RWPE1 (cell line): ENCODE measurements at regions not wholly inside any gene's neighbourhood (a gene's known extent, or its start where the extent isn't known, plus 50 kb on each side); places are given as distances from the start of the nearest gene placed in this dataset.
"Not testable (repeated sequence)": the region's sequence is repeated elsewhere in the genome, so short reads cannot be mapped to it uniquely, and the experiment has no call there.

Experiments
- CTCF ChIA-PET: fragments of 350-600 bp; sonication (Branson Sonifier 250); formaldehyde crosslinking; extraction: SDS; loops from one replicate; lab custom pipeline; 2021; lab: Yijun Ruan, JAX
- POLR2A ChIA-PET: fragments of 400-600 bp; formaldehyde crosslinking; extraction: SDS; loops from one replicate; lab custom pipeline; 2020; ENCODE audit warnings: antibody characterized with exemption; ENCODE audit not compliant: low non-redundant PET; lab: Yijun Ruan, JAX
- DNase-seq: peaks from one replicate; pipeline ENCODE4 v3.0.0; 2012; ENCODE audit warnings: low spot score
- H3K27ac ChIP-seq: fragments of 450-650 bp; 2 replicates; pipeline ENCODE4 v1.5.1; 2017
- TF ChIP-seq, protein P1 (sequence below): fragments of 450-650 bp; conservative IDR thresholded peaks from 2 replicates; pipeline ENCODE4 v1.5.1; 2017; ENCODE audit warnings: low read depth, mild to moderate bottlenecking

DNA sequence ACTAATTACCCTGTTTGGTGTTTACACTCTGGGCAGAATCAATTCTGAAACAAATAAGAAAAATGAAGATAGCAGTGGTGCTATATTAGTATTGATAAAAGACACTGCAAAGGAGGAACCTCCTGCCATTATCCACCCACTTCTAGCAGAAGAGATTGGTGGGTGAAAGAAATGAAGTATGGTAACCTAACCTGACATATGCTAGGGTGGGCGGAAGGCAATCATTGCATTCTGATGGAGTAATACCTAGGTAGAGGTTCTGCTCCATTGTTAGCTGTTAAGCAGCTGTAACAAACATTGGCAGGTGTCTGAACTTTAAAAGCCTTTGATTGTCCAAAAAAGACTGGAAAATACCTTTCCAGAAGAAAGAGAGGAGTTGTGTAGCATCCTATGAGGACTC, 95.9 kb downstream of the OTUD1 start:
- CTCF ChIA-PET = interaction anchor here (0.6 kb wide), 2 partner anchors 176 to 323 kb away, joined by 3 to 4 read pairs; no protein-coding TSS in a partner anchor
- TF ChIP-seq, protein P1, sequence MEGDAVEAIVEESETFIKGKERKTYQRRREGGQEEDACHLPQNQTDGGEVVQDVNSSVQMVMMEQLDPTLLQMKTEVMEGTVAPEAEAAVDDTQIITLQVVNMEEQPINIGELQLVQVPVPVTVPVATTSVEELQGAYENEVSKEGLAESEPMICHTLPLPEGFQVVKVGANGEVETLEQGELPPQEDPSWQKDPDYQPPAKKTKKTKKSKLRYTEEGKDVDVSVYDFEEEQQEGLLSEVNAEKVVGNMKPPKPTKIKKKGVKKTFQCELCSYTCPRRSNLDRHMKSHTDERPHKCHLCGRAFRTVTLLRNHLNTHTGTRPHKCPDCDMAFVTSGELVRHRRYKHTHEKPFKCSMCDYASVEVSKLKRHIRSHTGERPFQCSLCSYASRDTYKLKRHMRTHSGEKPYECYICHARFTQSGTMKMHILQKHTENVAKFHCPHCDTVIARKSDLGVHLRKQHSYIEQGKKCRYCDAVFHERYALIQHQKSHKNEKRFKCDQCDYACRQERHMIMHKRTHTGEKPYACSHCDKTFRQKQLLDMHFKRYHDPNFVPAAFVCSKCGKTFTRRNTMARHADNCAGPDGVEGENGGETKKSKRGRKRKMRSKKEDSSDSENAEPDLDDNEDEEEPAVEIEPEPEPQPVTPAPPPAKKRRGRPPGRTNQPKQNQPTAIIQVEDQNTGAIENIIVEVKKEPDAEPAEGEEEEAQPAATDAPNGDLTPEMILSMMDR = no peak
- POLR2A ChIA-PET = no interaction called here
- no peak for DNase-seq
- H3K27ac ChIP-seq = no peak overlapping the region

DNA sequence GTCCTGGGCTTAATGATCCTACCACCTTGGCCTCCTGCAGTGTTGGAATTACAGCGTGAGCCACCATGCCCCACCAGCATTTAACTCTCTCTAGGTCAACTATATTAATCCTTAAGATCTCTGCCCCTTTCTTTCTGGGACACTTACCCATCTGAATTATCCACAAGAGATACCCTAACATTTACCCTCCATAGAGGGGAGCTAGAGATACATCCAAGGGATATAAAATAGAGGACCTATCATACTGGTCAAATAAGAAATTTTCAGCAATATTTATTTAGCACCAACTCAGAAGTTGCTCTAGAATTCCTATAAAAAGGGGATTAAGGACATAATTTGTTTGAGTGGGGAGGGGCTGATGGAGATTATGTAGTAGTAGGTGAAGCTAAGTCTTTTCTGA, 96.5 kb downstream of the OTUD1 start:
- H3K27ac ChIP-seq = no peak overlapping the region
- TF ChIP-seq, protein P1 = no peak
- no peak for DNase-seq
- CTCF ChIA-PET = interaction anchor here (0.6 kb wide), 1 partner anchor 176 kb away, joined by 4 read pairs; no protein-coding TSS in a partner anchor
- POLR2A ChIA-PET = no interaction called here

DNA sequence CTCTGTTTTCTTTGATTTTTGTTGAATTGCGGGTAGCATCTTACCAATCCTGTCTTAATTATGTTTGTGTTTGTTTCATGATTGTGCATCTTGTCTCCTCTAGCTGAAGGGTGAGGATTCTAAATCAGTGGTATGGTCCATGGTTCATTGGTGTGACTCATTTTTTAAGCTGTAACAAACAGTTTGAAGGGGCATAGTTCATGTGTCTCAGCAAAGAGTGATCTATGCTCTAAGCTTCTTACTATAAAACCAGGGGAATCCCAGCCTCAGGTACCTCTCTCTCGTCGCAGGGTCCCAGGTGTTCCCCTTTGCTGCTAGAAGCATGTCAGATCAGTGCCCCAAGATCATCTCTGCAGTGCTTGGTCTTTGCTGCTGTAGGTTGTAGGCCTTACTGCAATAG, 100.1 kb downstream of the OTUD1 start:
- CTCF ChIA-PET = interaction anchor here (0.6 to 0.9 kb wide), 2 partner anchors 10 to 376 kb away, joined by 4 to 5 read pairs; no protein-coding TSS in a partner anchor
- DNase-seq = no peak
- POLR2A ChIA-PET = no interaction called here

DNA sequence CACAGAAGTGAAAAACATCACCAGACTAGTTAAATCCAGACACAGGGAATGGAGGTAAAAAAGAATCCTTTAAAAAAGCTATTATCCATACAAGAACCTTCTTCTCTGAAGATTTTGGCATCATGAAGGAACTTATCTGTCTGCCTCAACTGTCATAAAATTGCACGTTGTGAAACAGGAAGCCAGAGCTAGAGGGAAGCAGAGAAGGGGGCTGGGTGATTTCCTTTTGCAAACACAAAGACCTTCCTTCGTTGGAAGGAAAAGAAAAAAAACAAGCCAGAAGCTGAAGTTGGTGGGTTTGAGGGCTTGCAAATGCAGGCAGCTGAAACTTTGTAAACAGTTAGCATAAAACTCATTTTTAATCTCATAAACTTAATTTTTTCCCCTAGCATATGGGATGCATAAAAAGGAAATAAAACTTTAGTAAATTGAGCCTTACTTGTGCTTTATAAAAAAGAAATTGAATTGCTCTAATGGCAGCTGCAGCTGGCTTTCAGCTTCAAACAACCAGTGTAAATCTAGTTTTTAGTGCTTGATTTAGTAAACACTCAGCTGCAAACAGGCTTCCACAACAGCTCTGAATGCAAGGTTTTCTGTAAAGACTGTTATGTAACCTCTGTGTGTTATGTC, 101.6 kb downstream of the OTUD1 start:
- no peak for DNase-seq
- ChIA-PET CTCF (no interaction called here), POLR2A (no interaction called here)
- no peak overlapping the region for H3K27ac ChIP-seq
- TF ChIP-seq, protein P1 = no peak

More for the DNA sequence above, 100.1 kb downstream of the OTUD1 start:
- TF ChIP-seq, protein P1 = no peak
- no peak overlapping the region for H3K27ac ChIP-seq

DNA sequence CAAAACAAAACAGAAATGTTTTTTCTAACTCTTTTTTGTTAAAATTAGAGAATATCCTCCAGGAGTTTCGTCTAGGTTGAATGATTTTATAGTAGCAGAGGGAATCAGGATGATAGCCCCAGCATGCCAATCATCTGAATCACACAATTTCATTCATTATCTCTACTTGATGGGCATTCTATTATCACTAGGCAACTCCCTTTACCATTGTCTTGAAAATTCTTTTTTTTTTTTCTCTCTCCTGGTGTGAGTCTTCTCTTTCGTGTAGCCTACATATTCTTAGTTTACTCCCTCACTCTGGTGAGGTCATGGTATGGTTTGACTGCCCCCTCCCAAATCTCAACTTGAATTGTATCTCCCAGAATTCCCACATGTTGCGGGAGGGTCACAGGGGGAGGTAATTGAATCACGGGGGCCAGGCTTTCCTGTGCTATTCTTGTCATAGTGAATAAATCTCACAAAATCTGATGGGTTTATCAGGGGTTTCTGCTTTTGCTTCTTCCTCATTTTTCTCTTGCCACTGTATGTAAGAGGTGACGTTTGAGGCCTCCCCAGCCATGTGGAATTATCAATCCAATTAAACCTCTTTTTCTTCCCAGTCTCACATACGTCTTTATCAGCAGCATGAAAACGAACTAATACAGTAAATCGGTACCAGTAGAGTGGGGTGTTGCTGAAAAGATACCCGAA, 105.0 kb downstream of the OTUD1 start:
- no peak overlapping the region for H3K27ac ChIP-seq
- DNase-seq = no peak
- POLR2A ChIA-PET = no interaction called here
- CTCF ChIA-PET = no interaction called here
- TF ChIP-seq, protein P1 = no peak

DNA sequence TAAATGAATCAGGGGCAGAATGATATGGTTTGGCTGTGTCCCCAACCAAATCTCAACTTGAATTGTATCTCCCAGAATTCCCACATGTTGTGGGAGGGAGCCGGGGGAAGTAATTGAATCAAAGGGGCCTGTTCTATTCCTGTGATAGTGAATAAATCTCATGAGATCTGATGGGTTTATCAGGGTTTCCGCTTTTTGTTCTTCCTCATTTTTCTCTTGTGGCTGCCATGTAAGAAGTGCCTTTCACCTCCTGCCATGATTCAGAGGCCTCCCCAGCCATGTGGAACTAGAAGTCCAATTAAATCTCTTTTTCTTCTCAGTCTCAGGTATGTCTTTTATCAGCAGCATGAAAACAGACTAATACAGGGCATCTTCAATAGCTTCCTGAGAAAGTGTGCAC, 107.0 kb downstream of the OTUD1 start:
- H3K27ac ChIP-seq, DNase-seq, POLR2A ChIA-PET, CTCF ChIA-PET: not testable (repeated sequence)
